ENCODE measurements at regions not wholly inside any gene's neighbourhood (a gene's known extent, or its start where the extent isn't known, plus 50 kb on each side); places are given as distances from the start of the nearest gene placed in this dataset.

GRCh38 chr10:4517746-4518145, 308.3 kb upstream of the AKR1E2 start:
- ATAC-seq (no peak), DNase-seq (ENCODE audit: low read depth, low spot score) (no peak)
- intact Hi-C loops (cut with micrococcal nuclease; ENCODE audit: unreplicated experiment) (no loop called here), in situ Hi-C loops (cut with HindIII; ENCODE audit: low pct_unique_long_range_greater_than_20kb, low sequenced_read_pairs) (no loop called here)
- Histone ChIP-seq H3K4me3 (ENCODE audit: low read depth in 2 of 2, low read length in 2 of 2) (no peak overlapping the region), H3K27ac (ENCODE audit: low read length) (no peak overlapping the region), H3K36me3 (ENCODE audit: control insufficient read depth, insufficient read depth, low read length) (no peaks in the 10 kb centered on the region), H3K4me1 (ENCODE audit: control insufficient read depth, insufficient read depth, low read length) (no peaks in the 10 kb centered on the region), H3K27me3 (ENCODE audit: control insufficient read depth, insufficient read depth, low read length) (no peaks in the 10 kb centered on the region), H3K9me3 (ENCODE audit: control insufficient read depth, insufficient read depth, low read depth, low read length) (0 out of 2 replicates have a peak, but pooled peaks cover 4% of the 10 kb centered on the region)
- TF ChIP-seq POLR2AphosphoS5 (IDR thresholded peaks at IDR 0.05; ENCODE audit: low read depth, low read length) (no peak), SIN3A (IDR thresholded peaks at IDR 0.05; ENCODE audit: borderline replicate concordance, insufficient read depth, low read depth, low read length) (no peak)
- CTCF ChIA-PET, result no interaction called here
- POLR2A ChIA-PET, result no interaction called here
- BruUV-seq (replicated peaks), result no TSS peak

DNA sequence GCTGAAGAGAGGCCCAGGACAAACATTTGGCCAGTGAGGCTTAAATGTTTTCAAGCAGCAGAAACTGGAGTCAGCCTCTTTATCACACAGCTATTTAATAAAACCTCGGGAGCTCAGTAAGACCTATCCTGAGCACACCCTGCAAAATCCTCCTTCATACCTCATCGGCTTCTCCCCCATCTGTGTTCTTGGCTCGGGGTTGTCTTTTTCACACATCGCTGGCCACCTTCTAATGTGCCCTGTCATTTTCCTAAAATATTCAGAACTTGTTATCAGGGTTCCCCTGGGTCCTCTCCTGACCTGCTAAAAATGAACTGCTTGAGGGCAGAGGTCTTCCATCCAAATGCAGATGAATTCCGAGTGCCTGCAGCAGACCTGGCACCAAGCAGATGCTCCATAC, 310.3 kb upstream of the AKR1E2 start:
- no TSS peak for BruUV-seq (replicated peaks)
- H3K27ac ChIP-seq (ENCODE audit: low read length), result no peak overlapping the region
- ChIA-PET CTCF (no interaction called here), POLR2A (no interaction called here)
- TF ChIP-seq, protein P1, sequence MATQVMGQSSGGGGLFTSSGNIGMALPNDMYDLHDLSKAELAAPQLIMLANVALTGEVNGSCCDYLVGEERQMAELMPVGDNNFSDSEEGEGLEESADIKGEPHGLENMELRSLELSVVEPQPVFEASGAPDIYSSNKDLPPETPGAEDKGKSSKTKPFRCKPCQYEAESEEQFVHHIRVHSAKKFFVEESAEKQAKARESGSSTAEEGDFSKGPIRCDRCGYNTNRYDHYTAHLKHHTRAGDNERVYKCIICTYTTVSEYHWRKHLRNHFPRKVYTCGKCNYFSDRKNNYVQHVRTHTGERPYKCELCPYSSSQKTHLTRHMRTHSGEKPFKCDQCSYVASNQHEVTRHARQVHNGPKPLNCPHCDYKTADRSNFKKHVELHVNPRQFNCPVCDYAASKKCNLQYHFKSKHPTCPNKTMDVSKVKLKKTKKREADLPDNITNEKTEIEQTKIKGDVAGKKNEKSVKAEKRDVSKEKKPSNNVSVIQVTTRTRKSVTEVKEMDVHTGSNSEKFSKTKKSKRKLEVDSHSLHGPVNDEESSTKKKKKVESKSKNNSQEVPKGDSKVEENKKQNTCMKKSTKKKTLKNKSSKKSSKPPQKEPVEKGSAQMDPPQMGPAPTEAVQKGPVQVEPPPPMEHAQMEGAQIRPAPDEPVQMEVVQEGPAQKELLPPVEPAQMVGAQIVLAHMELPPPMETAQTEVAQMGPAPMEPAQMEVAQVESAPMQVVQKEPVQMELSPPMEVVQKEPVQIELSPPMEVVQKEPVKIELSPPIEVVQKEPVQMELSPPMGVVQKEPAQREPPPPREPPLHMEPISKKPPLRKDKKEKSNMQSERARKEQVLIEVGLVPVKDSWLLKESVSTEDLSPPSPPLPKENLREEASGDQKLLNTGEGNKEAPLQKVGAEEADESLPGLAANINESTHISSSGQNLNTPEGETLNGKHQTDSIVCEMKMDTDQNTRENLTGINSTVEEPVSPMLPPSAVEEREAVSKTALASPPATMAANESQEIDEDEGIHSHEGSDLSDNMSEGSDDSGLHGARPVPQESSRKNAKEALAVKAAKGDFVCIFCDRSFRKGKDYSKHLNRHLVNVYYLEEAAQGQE (IDR thresholded peaks at IDR 0.05; ENCODE audit: insufficient read depth in 1 of 2, low read depth in 2 of 2, low read length in 1 of 2), result no peak
- TF ChIP-seq CTCF (IDR thresholded peaks at IDR 0.05) (no peak), POLR2AphosphoS5 (IDR thresholded peaks at IDR 0.05; ENCODE audit: low read depth, low read length) (no peak), TCF7L2 (IDR thresholded peaks at IDR 0.05; ENCODE audit: low read depth, low read length) (no peak), SIN3A (IDR thresholded peaks at IDR 0.05; ENCODE audit: borderline replicate concordance, insufficient read depth, low read depth, low read length) (no peak)
- no peak overlapping the region for H3K4me3 ChIP-seq (ENCODE audit: low read depth in 2 of 2, low read length in 2 of 2)
- intact Hi-C loops (cut with micrococcal nuclease; ENCODE audit: unreplicated experiment), result no loop called here
- no peaks in the 10 kb centered on the region for H3K36me3 ChIP-seq (ENCODE audit: control insufficient read depth, insufficient read depth, low read length)
- H3K27me3 ChIP-seq (ENCODE audit: control insufficient read depth, insufficient read depth, low read length), result no peaks in the 10 kb centered on the region
- H3K9me3 ChIP-seq (ENCODE audit: control insufficient read depth, insufficient read depth, low read depth, low read length), result 0 out of 2 replicates have a peak, but pooled peaks cover 4% of the 10 kb centered on the region
- no peaks in the 10 kb centered on the region for H3K4me1 ChIP-seq (ENCODE audit: control insufficient read depth, insufficient read depth, low read length)
- DNase-seq (ENCODE audit: low read depth, low spot score), result no peak
- in situ Hi-C loops (cut with HindIII; ENCODE audit: low pct_unique_long_range_greater_than_20kb, low sequenced_read_pairs), result no loop called here
- ATAC-seq, result no peak

DNA sequence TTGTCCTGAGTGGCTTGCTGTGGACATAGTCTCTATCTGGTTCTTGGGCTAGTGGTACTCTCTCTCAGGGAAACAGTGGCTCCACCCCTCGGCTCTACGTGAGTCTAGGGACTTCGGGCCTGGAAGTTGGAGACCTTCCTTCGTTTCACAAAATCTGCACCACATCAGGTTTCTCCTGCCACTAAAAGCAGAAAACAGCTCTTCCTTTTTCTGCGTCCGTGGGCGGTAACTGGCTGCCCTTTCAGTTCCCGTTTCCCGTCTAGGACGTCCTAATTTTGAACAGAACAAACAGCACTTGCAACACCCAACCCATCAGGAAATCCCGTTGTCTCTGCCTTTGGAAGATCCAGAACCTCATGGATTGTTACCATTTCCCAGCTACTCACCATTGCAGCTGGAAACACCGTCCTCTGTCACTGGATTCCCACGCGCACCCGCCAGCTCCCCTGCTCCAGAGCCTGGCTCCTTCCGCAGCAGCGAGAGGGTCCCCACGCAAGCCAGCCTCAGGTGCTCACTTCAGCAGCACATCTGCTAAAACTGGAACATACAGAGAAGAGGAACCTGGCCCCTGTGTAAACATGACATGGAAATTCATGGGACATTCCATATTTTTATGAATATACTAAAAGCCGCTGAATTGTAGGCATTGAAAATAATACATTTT, 311.4 kb upstream of the AKR1E2 start:
- ChIA-PET POLR2A (no interaction called here), CTCF (interaction anchor here (0.7 kb wide), 1 partner anchor 500 kb away, joined by 4 read pairs; no protein-coding TSS in a partner anchor)
- in situ Hi-C loops (cut with HindIII; ENCODE audit: low pct_unique_long_range_greater_than_20kb, low sequenced_read_pairs), result no loop called here
- TF ChIP-seq CTCF (IDR thresholded peaks at IDR 0.05), result no peak
- no peak for TF ChIP-seq SIN3A (IDR thresholded peaks at IDR 0.05; ENCODE audit: borderline replicate concordance, insufficient read depth, low read depth, low read length)
- TF ChIP-seq POLR2AphosphoS5 (IDR thresholded peaks at IDR 0.05; ENCODE audit: low read depth, low read length), result no peak
- no peak for TF ChIP-seq TCF7L2 (IDR thresholded peaks at IDR 0.05; ENCODE audit: low read depth, low read length)
- TF ChIP-seq, protein P1 (IDR thresholded peaks at IDR 0.05; ENCODE audit: insufficient read depth in 1 of 2, low read depth in 2 of 2, low read length in 1 of 2), result no peak
- no peak overlapping the region for H3K4me3 ChIP-seq (ENCODE audit: low read depth in 2 of 2, low read length in 2 of 2)
- H3K9me3 ChIP-seq (ENCODE audit: control insufficient read depth, insufficient read depth, low read depth, low read length), result 0 out of 2 replicates have a peak, but pooled peaks cover 4% of the 10 kb centered on the region
- no TSS peak for BruUV-seq (replicated peaks)
- H3K27ac ChIP-seq (ENCODE audit: low read length), result peak overlapping the region; percentile 29; the same call in 1 of the 2 replicates
- no peaks in the 10 kb centered on the region for H3K27me3 ChIP-seq (ENCODE audit: control insufficient read depth, insufficient read depth, low read length)
- intact Hi-C loops (cut with micrococcal nuclease; ENCODE audit: unreplicated experiment), result no loop called here
- ATAC-seq (no peak), DNase-seq (ENCODE audit: low read depth, low spot score) (no peak)
- no peaks in the 10 kb centered on the region for H3K36me3 ChIP-seq (ENCODE audit: control insufficient read depth, insufficient read depth, low read length)
- no peaks in the 10 kb centered on the region for H3K4me1 ChIP-seq (ENCODE audit: control insufficient read depth, insufficient read depth, low read length)

Data from Panc1 (cell line).